ENCODE measurements at regions not wholly inside any gene's neighbourhood (a gene's known extent, or its start where the extent isn't known, plus 50 kb on each side); places are given as distances from the start of the nearest gene placed in this dataset.

GRCh38 chr16:85249418-85250146, 137.3 kb upstream of the CIBAR2 start (continued):
- no peak for TF ChIP-seq TBX2 (CRISPR knock-in tag; IDR thresholded peaks at IDR 0.05; ENCODE audit: borderline replicate concordance)
- TF ChIP-seq, protein P1, sequence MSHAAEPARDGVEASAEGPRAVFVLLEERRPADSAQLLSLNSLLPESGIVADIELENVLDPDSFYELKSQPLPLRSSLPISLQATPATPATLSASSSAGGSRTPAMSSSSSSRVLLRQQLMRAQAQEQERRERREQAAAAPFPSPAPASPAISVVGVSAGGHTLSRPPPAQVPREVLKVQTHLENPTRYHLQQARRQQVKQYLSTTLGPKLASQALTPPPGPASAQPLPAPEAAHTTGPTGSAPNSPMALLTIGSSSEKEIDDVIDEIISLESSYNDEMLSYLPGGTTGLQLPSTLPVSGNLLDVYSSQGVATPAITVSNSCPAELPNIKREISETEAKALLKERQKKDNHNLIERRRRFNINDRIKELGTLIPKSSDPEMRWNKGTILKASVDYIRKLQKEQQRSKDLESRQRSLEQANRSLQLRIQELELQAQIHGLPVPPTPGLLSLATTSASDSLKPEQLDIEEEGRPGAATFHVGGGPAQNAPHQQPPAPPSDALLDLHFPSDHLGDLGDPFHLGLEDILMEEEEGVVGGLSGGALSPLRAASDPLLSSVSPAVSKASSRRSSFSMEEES (CRISPR knock-in tag; IDR thresholded peaks at IDR 0.05), result no peak
- no peak for TF ChIP-seq ZNF510 (CRISPR knock-in tag; IDR thresholded peaks at IDR 0.05; ENCODE audit: low read depth)
- TF ChIP-seq, protein P2, sequence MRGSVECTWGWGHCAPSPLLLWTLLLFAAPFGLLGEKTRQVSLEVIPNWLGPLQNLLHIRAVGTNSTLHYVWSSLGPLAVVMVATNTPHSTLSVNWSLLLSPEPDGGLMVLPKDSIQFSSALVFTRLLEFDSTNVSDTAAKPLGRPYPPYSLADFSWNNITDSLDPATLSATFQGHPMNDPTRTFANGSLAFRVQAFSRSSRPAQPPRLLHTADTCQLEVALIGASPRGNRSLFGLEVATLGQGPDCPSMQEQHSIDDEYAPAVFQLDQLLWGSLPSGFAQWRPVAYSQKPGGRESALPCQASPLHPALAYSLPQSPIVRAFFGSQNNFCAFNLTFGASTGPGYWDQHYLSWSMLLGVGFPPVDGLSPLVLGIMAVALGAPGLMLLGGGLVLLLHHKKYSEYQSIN (CRISPR knock-in tag; IDR thresholded peaks at IDR 0.05; ENCODE audit: borderline replicate concordance), result no peak
- no peak for TF ChIP-seq ARNT (IDR thresholded peaks at IDR 0.05)
- TF ChIP-seq, protein P3, sequence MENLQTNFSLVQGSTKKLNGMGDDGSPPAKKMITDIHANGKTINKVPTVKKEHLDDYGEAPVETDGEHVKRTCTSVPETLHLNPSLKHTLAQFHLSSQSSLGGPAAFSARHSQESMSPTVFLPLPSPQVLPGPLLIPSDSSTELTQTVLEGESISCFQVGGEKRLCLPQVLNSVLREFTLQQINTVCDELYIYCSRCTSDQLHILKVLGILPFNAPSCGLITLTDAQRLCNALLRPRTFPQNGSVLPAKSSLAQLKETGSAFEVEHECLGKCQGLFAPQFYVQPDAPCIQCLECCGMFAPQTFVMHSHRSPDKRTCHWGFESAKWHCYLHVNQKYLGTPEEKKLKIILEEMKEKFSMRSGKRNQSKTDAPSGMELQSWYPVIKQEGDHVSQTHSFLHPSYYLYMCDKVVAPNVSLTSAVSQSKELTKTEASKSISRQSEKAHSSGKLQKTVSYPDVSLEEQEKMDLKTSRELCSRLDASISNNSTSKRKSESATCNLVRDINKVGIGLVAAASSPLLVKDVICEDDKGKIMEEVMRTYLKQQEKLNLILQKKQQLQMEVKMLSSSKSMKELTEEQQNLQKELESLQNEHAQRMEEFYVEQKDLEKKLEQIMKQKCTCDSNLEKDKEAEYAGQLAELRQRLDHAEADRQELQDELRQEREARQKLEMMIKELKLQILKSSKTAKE (CRISPR knock-in tag; IDR thresholded peaks at IDR 0.05; ENCODE audit: borderline replicate concordance), result no peak
- no peak for TF ChIP-seq ZBTB8A (CRISPR knock-in tag; IDR thresholded peaks at IDR 0.05; ENCODE audit: borderline replicate concordance, low read depth)
- no peak for TF ChIP-seq ZNF556 (CRISPR knock-in tag; IDR thresholded peaks at IDR 0.05; ENCODE audit: borderline replicate concordance)
